Bronchial epithelial cell (primary cell): ENCODE measurements at regions not wholly inside any gene's neighbourhood (a gene's known extent, or its start where the extent isn't known, plus 50 kb on each side); places are given as distances from the start of the nearest gene placed in this dataset.

Experiments
- DNase-seq: peaks from one replicate; pipeline ENCODE4 v3.0.0-alpha.2; 2010; ENCODE audit warnings: low read depth
- FAIRE-seq: peaks from 2 replicates; lab custom pipeline; 2011; peaks lifted over from hg19 to GRCh38; lab: Jason Lieb, UNC
- H3K27me3 ChIP-seq: 2 replicates; pipeline ENCODE4 v1.5.1; 2011; ENCODE audit warnings: low read length; ENCODE audit not compliant: control insufficient read depth, insufficient read depth
- H3K36me3 ChIP-seq: 2 replicates; pipeline ENCODE4 v1.5.1; 2011; ENCODE audit warnings: low read length; ENCODE audit not compliant: control insufficient read depth, insufficient read depth
- H3K4me3 ChIP-seq: 2 replicates; pipeline ENCODE4 v1.5.1; 2011; ENCODE audit warnings: mild to moderate bottlenecking, low read depth, low read length, control low read depth
- CTCF ChIP-seq: IDR thresholded peaks from 2 replicates; pipeline ENCODE4 v1.5.1; 2011; ENCODE audit warnings: mild to moderate bottlenecking, moderate library complexity, low read length, control low read depth, inconsistent platforms; ENCODE audit not compliant: insufficient read depth, severe bottlenecking

DNA sequence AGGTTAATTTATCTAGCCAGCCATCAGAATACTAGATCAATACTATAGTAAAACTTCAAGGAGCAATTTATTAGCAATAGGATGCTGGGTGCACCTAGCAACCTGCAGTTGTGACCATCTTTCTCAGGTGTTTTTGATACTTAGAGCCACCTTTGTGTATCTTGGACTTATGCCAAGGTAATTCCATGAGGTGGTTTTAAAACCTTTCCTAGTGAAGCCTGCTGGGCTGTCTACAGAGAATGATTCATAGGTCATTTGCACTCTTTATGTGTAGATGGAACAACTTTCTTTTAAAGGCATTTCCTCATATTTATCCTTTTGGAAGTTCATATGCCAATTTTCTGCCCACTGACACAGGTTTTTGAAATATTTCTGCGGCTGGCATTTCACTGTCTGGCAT, 1030.1 kb upstream of the POU3F3 start:
- TF ChIP-seq CTCF: no peak
- no peaks in the 10 kb centered on the region for H3K27me3 ChIP-seq
- no peak for FAIRE-seq
- DNase-seq: peak; percentile 37
- H3K4me3 ChIP-seq: no peak overlapping the region
- H3K36me3 ChIP-seq: no peaks in the 10 kb centered on the region

GRCh38 chr2:103847276-103847675, 1006.6 kb upstream of the POU3F3 start:
- TF ChIP-seq CTCF: no peak
- FAIRE-seq (no peak), DNase-seq (no peak)
- no peaks in the 10 kb centered on the region for H3K27me3 ChIP-seq
- H3K4me3 ChIP-seq: no peak overlapping the region
- no peaks in the 10 kb centered on the region for H3K36me3 ChIP-seq

DNA sequence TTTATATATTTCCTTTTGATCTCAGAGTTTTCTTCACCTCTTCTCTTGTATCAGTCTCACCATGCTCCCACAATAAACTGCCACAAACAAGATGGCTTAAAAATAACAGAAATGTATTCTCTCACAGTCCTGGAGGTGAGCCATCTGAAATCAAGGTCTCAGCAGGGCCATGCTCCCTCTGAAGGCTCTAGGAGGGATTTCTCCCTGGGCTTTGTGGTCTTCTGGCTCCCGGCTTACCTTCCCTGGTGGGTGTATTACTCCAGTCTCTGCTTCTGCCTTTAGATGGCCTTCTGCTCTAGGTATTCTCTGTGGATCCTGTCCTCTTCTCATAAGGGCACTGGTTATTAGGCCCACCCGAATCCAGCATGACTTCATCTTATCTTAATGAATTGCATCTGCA, 994.7 kb upstream of the POU3F3 start:
- H3K27me3 ChIP-seq: no peaks in the 10 kb centered on the region
- TF ChIP-seq CTCF: no peak
- FAIRE-seq (no peak), DNase-seq (no peak)
- no peak overlapping the region for H3K4me3 ChIP-seq
- no peaks in the 10 kb centered on the region for H3K36me3 ChIP-seq

DNA sequence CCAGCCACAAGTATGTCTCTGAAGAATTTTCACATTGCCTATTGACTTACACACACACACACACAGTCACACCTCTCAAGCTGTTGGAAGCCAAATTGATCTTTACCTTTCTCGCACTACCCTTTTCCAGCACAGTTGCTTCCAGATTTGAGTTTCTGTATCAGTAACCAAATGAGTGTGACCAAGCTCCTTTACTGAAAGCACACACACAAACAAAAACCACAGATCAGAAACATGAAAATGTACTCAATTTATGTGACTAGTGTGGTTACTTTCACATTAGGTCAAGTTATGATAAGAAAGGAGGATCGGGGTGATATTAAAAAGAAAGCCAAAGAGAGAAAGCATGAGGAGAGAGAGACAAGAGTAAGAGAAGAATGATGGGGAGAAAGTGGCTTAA, 993.9 kb upstream of the POU3F3 start:
- TF ChIP-seq CTCF: no peak
- H3K27me3 ChIP-seq: no peaks in the 10 kb centered on the region
- FAIRE-seq: no peak
- H3K36me3 ChIP-seq: no peaks in the 10 kb centered on the region
- H3K4me3 ChIP-seq: no peak overlapping the region
- DNase-seq: no peak

GRCh38 chr2:103868396-103868795, 985.5 kb upstream of the POU3F3 start:
- Histone ChIP-seq H3K36me3 (no peaks in the 10 kb centered on the region), H3K4me3 (no peak overlapping the region), H3K27me3 (no peaks in the 10 kb centered on the region)
- FAIRE-seq (no peak), DNase-seq (no peak)
- no peak for TF ChIP-seq CTCF

DNA sequence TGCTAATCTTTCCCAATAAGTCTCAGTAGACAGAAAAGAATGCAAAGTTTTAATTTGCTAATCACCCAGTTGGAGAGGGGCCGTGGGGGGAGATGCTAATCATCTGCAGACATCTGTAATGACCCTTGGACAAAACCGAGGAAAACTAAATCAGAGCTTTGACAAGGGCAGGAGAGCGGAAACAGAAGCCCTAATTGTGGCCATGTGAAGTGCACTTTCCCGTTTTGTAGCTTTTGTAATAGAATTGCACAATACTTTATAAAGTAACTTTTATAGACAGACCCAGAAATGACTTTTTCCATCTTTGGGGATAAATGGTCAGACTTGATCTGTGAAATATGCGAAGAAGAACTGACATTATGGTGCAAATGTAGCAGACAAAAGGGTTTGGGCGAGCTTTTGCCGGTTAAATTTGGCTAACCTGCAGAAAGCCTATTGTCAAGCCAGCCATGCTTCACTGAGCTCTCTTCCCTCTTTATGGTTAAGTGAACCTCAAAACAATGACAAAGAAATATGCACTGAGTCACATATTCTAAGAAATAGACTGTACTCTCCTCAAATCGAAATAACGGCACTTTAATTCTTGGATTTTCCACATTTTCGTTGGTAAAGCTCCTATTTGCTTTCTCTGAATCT, 980.1 kb upstream of the POU3F3 start:
- no peak for DNase-seq
- Histone ChIP-seq H3K36me3 (no peaks in the 10 kb centered on the region), H3K27me3 (no peaks in the 10 kb centered on the region), H3K4me3 (no peak overlapping the region)
- no peak for FAIRE-seq
- no peak for TF ChIP-seq CTCF
